H9 (cell line): ENCODE measurements at regions not wholly inside any gene's neighbourhood (a gene's known extent, or its start where the extent isn't known, plus 50 kb on each side); places are given as distances from the start of the nearest gene placed in this dataset.

ENCODE experiments used
- DNase-seq: peaks from one replicate; pipeline ENCODE4 v3.0.0-alpha.2; 2017
- H2AFZ ChIP-seq: one replicate; pipeline ENCODE4 v1.6.1; 2013; ENCODE audit warnings: mild to moderate bottlenecking, low read length, control low read depth, moderate library complexity
- H2AK5ac ChIP-seq: 2 replicates; pipeline ENCODE4 v1.6.1; 2013; ENCODE audit warnings: low read length, control low read depth, mixed read lengths; ENCODE audit not compliant: insufficient read length
- H2BK120ac ChIP-seq: one replicate; pipeline ENCODE4 v1.6.1; 2013; ENCODE audit warnings: low read depth, mild to moderate bottlenecking, low read length, control low read depth, inconsistent platforms; ENCODE audit not compliant: poor library complexity, severe bottlenecking
- H2BK12ac ChIP-seq: 2 replicates; pipeline ENCODE4 v1.6.1; 2013; ENCODE audit warnings: low read length, control low read depth, mixed read lengths, low read depth; ENCODE audit not compliant: insufficient read length
- H2BK15ac ChIP-seq: 2 replicates; pipeline ENCODE4 v1.6.1; 2013; ENCODE audit warnings: low read depth, low read length, control low read depth
- H2BK20ac ChIP-seq: one replicate; pipeline ENCODE4 v1.6.1; 2013; ENCODE audit warnings: low read depth, mild to moderate bottlenecking, low read length, control low read depth, inconsistent platforms; ENCODE audit not compliant: poor library complexity, severe bottlenecking
- H2BK5ac ChIP-seq: 2 replicates; pipeline ENCODE4 v1.6.1; 2013; ENCODE audit warnings: low read length, control low read depth, mixed read lengths; ENCODE audit not compliant: insufficient read length
- H3K14ac ChIP-seq: 2 replicates; pipeline ENCODE4 v1.6.1; 2013; ENCODE audit warnings: low read length, control low read depth; ENCODE audit not compliant: insufficient read depth
- H3K18ac ChIP-seq: 2 replicates; pipeline ENCODE4 v1.6.1; 2013; ENCODE audit warnings: low read depth, mild to moderate bottlenecking, mixed read lengths, low read length, control low read depth; ENCODE audit not compliant: insufficient read length
- H3K23ac ChIP-seq: 2 replicates; pipeline ENCODE4 v1.6.1; 2013; ENCODE audit warnings: low read length, control low read depth, mixed read lengths, low read depth; ENCODE audit not compliant: insufficient read length
- H3K23me2 ChIP-seq: 2 replicates; pipeline ENCODE4 v1.6.1; 2013; ENCODE audit warnings: low read depth, mild to moderate bottlenecking, mixed read lengths, low read length, control low read depth; ENCODE audit not compliant: insufficient read length, poor library complexity, severe bottlenecking
- H3K27ac ChIP-seq: 2 replicates; pipeline ENCODE4 v1.5.1; 2013; ENCODE audit warnings: low read length, control low read depth, mixed read lengths, low read depth; ENCODE audit not compliant: insufficient read length
- H3K27me3 ChIP-seq: 2 replicates; pipeline ENCODE4 v1.6.1; 2013; ENCODE audit warnings: low read length, control low read depth, inconsistent platforms; ENCODE audit not compliant: insufficient read depth
- H3K4ac ChIP-seq: 2 replicates; pipeline ENCODE4 v1.6.1; 2013; ENCODE audit warnings: low read depth, mild to moderate bottlenecking, control low read depth, inconsistent platforms, low read length, moderate library complexity
- H3K4me1 ChIP-seq: 2 replicates; pipeline ENCODE4 v1.6.1; 2013; ENCODE audit warnings: low read length, control low read depth, inconsistent platforms; ENCODE audit not compliant: insufficient read depth
- H3K4me2 ChIP-seq: 2 replicates; pipeline ENCODE4 v1.6.1; 2013; ENCODE audit warnings: low read length, control low read depth, mixed read lengths; ENCODE audit not compliant: insufficient read length, insufficient read depth
- H3K56ac ChIP-seq: 2 replicates; pipeline ENCODE4 v1.6.1; 2013; ENCODE audit warnings: low read depth, mild to moderate bottlenecking, mixed read lengths, low read length, control low read depth; ENCODE audit not compliant: insufficient read length
- H3K79me1 ChIP-seq: 2 replicates; pipeline ENCODE4 v1.6.1; 2013; ENCODE audit warnings: low read depth, mild to moderate bottlenecking, moderate library complexity, low read length, control low read depth, inconsistent platforms; ENCODE audit not compliant: insufficient read depth, poor library complexity, severe bottlenecking
- H3K79me2 ChIP-seq: 2 replicates; pipeline ENCODE4 v1.6.1; 2013; ENCODE audit warnings: low read length, control low read depth, inconsistent platforms; ENCODE audit not compliant: insufficient read depth
- H3K9ac ChIP-seq: 2 replicates; pipeline ENCODE4 v1.6.1; 2013; ENCODE audit warnings: low read length, control low read depth, mixed read lengths; ENCODE audit not compliant: insufficient read length; ENCODE audit errors: extremely low read depth
- H3K9me3 ChIP-seq: one replicate; pipeline ENCODE4 v1.6.1; 2013; ENCODE audit warnings: low read depth, low read length, inconsistent platforms; ENCODE audit not compliant: control insufficient read depth
- H3T11ph ChIP-seq: one replicate; pipeline ENCODE4 v1.6.1; 2013; ENCODE audit warnings: mild to moderate bottlenecking, low read length, control low read depth, inconsistent platforms
- H4K20me1 ChIP-seq: one replicate; pipeline ENCODE4 v1.6.1; 2013; ENCODE audit not compliant: control insufficient read depth, insufficient read length, insufficient read depth
- H4K5ac ChIP-seq: 2 replicates; pipeline ENCODE4 v1.6.1; 2013; ENCODE audit warnings: low read depth, mild to moderate bottlenecking, mixed read lengths, low read length, control low read depth; ENCODE audit not compliant: insufficient read length
- H4K8ac ChIP-seq: replicated peaks from 2 replicates; pipeline ENCODE4 v1.6.1; 2013; ENCODE audit warnings: low read length, control low read depth, mixed read lengths, low read depth; ENCODE audit not compliant: insufficient read length
- H4K91ac ChIP-seq: 2 replicates; pipeline ENCODE4 v1.6.1; 2013; ENCODE audit warnings: low read depth, mild to moderate bottlenecking, moderate library complexity, mixed read lengths, low read length, control low read depth; ENCODE audit not compliant: insufficient read length
- H3K27ac Mint-ChIP-seq, 3 experiments: 2 replicates in 2 of 3; 3 replicates in 1 of 3; pipeline ENCODE4 v1.8.0; 2020 to 2021; ENCODE audit warnings: mixed read lengths in 3 of 3, mild to moderate bottlenecking in 1 of 3, moderate library complexity in 1 of 3
- H3K27me3 Mint-ChIP-seq: 2 replicates; pipeline ENCODE4 v1.8.0; 2021; ENCODE audit warnings: low read depth, mild to moderate bottlenecking, moderate library complexity, mixed read lengths
- H3K36me3 Mint-ChIP-seq, 3 experiments: 2 replicates in 2 of 3; 3 replicates in 1 of 3; pipeline ENCODE4 v1.8.0; 2020 to 2021; ENCODE audit warnings: low read depth in 3 of 3, mixed read lengths in 3 of 3; ENCODE audit not compliant: insufficient read depth in 1 of 3
- H3K4me1 Mint-ChIP-seq, 2 experiments: 2 replicates each; pipeline ENCODE4 v1.8.0; 2020; ENCODE audit warnings: mixed read lengths in 2 of 2
- H3K4me3 Mint-ChIP-seq, 2 experiments: 2 replicates in 1 of 2; 3 replicates in 1 of 2; pipeline ENCODE4 v1.8.0; 2020 to 2021; ENCODE audit warnings: mild to moderate bottlenecking in 2 of 2, mixed read lengths in 2 of 2, moderate library complexity in 1 of 2
- H3K9me3 Mint-ChIP-seq, 2 experiments: 2 replicates in 1 of 2; 3 replicates in 1 of 2; pipeline ENCODE4 v1.8.0; 2020; ENCODE audit warnings: mild to moderate bottlenecking in 2 of 2, mixed read lengths in 2 of 2, moderate library complexity in 1 of 2
- CTCF ChIP-seq: fragments of 200-600 bp; sonication (generic); conservative IDR thresholded peaks from 3 replicates; pipeline ENCODE4 v1.8.0; 2021; ENCODE audit warnings: antibody characterized with exemption, mild to moderate bottlenecking
- WGBS: extraction: QIAGEN DNeasy Blood & Tissue Kit; methylation state at CpG from one replicate; pipeline ENCODE4 v1.1.7; 2013; ENCODE audit warnings: missing lambda C conversion rate, low lambda C conversion rate, mixed read lengths; ENCODE audit not compliant: insufficient read length; ENCODE audit errors: extremely low coverage; 5-methylcytosine and 5-hydroxymethylcytosine counted together

- DNase-seq = no peak
- Histone ChIP-seq H3K56ac (no peak overlapping the region), H2BK120ac (no peak overlapping the region), H4K20me1 (no peaks in the 10 kb centered on the region), H3K79me2 (no peaks in the 10 kb centered on the region), H2AFZ (no peak overlapping the region), H3K27ac (no peak overlapping the region), H3K27me3 (no peaks in the 10 kb centered on the region; the same call in 1 of the 2 replicates), H4K91ac (no peak overlapping the region), H2BK20ac (no peak overlapping the region), H2BK15ac (no peak overlapping the region), H2AK5ac (no peak overlapping the region), H3K23ac (no peak overlapping the region), H4K5ac (no peak overlapping the region), H3K79me1 (no peaks in the 10 kb centered on the region), H3T11ph (no peak overlapping the region), H3K23me2 (no peaks in the 10 kb centered on the region), H3K18ac (no peak overlapping the region), H4K8ac (no peak overlapping the region), H3K14ac (no peak overlapping the region), H2BK5ac (no peak overlapping the region), H3K9me3 (no peaks in the 10 kb centered on the region), H3K4ac (no peak overlapping the region), H3K4me1 (peaks cover 5% of the 10 kb centered on the region; the same call in 1 of the 2 replicates), H2BK12ac (no peak overlapping the region), H3K4me2 (no peak overlapping the region), H3K9ac (no peak overlapping the region)
- Mint-ChIP-seq H3K9me3 (peaks cover 0 to 4% of the 10 kb centered on the region in 2 experiments; a peak in 1 of 5 replicates), H3K27me3 (peaks cover 11% of the 10 kb centered on the region), H3K27ac (peak overlapping the region in 2 of 3 experiments; percentile 10 to 84; a peak in 2 of 7 replicates), H3K4me3 (no peak overlapping the region), H3K4me1 (peaks cover 24 to 35% of the 10 kb centered on the region in 2 experiments), H3K36me3 (peaks cover 0 to 4% (median 3%) of the 10 kb centered on the region in 3 experiments; a peak in 3 of 7 replicates)
- no peak for TF ChIP-seq CTCF
- WGBS = no CpG with 5 or more reads among the region's 2 CpGs
Measured at GRCh38 chr13:40318366-40318765, 348.1 kb downstream of the FOXO1 start.
